A673 (cell line): ENCODE measurements at regions not wholly inside any gene's neighbourhood (a gene's known extent, or its start where the extent isn't known, plus 50 kb on each side); places are given as distances from the start of the nearest gene placed in this dataset.

Experiments used
- BruUV-seq: library from RNA; stranded (reverse); fragments of 400-500 nt; replicated peaks from 2 replicates; lab custom pipeline; 2021; lab: Mats Ljungman, UMichigan
- CTCF ChIA-PET: fragments of 300-600 bp; sonication (Branson Sonifier 250); formaldehyde crosslinking; loops from one replicate; lab custom pipeline; 2022; ENCODE audit warnings: antibody characterized with exemption; lab: Charles Lee
- POLR2A ChIA-PET: fragments of 300-600 bp; sonication (Branson Sonifier 250); formaldehyde crosslinking; loops from one replicate; lab custom pipeline; 2022; ENCODE audit warnings: antibody characterized with exemption; ENCODE audit not compliant: low non-redundant PET; lab: Charles Lee
- DNase-seq: peaks from one replicate; pipeline ENCODE4 v3.0.0-alpha.2; 2015; ENCODE audit warnings: low spot score
- H3K27ac ChIP-seq: fragments of 200-600 bp; sonication (generic); 2 replicates; pipeline ENCODE4 v1.5.1; 2016; ENCODE audit warnings: mixed run types, low read depth, mild to moderate bottlenecking, mixed read lengths, antibody characterized with exemption, low read length; ENCODE audit not compliant: poor library complexity, severe bottlenecking
- H3K27me3 ChIP-seq: fragments of 200-600 bp; sonication (generic); replicated peaks from 2 replicates; pipeline ENCODE4 v1.6.1; 2017; ENCODE audit warnings: mixed run types, low read depth, mild to moderate bottlenecking, mixed read lengths, antibody characterized with exemption, low read length; ENCODE audit not compliant: insufficient read depth, poor library complexity
- H3K36me3 ChIP-seq: fragments of 200-600 bp; sonication (generic); 2 replicates; pipeline ENCODE4 v1.6.1; 2016; ENCODE audit warnings: mixed run types, mild to moderate bottlenecking, mixed read lengths, antibody characterized with exemption, low read length; ENCODE audit not compliant: insufficient read depth, poor library complexity, severe bottlenecking
- H3K4me1 ChIP-seq: fragments of 200-600 bp; sonication (generic); 2 replicates; pipeline ENCODE4 v1.6.1; 2017; ENCODE audit warnings: mixed run types, mild to moderate bottlenecking, mixed read lengths, antibody characterized with exemption, low read length; ENCODE audit not compliant: insufficient read depth, poor library complexity, severe bottlenecking
- H3K4me3 ChIP-seq: fragments of 200-600 bp; sonication (generic); 2 replicates; pipeline ENCODE4 v1.5.1; 2016; ENCODE audit warnings: low read depth, mixed run types, mild to moderate bottlenecking, mixed read lengths, low read length; ENCODE audit not compliant: poor library complexity, severe bottlenecking
- H3K9me3 ChIP-seq: fragments of 200-600 bp; sonication (generic); 2 replicates; pipeline ENCODE4 v1.6.1; 2016; ENCODE audit warnings: mixed run types, low read depth, mild to moderate bottlenecking, mixed read lengths, antibody characterized with exemption, low read length; ENCODE audit not compliant: poor library complexity, severe bottlenecking
- CTCF ChIP-seq: fragments of 300-800, 200-600 bp; sonication (generic); conservative IDR thresholded peaks from 2 replicates; pipeline ENCODE4 v1.5.1; 2017; ENCODE audit warnings: low read depth, mild to moderate bottlenecking, antibody characterized with exemption, low read length, moderate library complexity, mixed read lengths
- EZH2 ChIP-seq: fragments of 200-600 bp; sonication (generic); IDR thresholded peaks from 2 replicates; pipeline ENCODE4 v1.6.1; 2017; ENCODE audit warnings: borderline replicate concordance, low read depth, mild to moderate bottlenecking, mixed read lengths, antibody characterized with exemption, low read length; ENCODE audit not compliant: poor library complexity, severe bottlenecking
- intact Hi-C: fragments of 100-400 bp; cut with micrococcal nuclease; formaldehyde crosslinking; loops from one replicate; pipeline ENCODE4 v1.10.0; 2022; ENCODE audit not compliant: unreplicated experiment

GRCh38 chr17:65332375-65332774 lies 195.2 kb downstream of the RGS9 start:
- no peaks in the 10 kb centered on the region for H3K4me1 ChIP-seq
- DNase-seq, result no peak
- no TSS peak for BruUV-seq
- intact Hi-C loops, result no loop called here
- H3K27me3 ChIP-seq, result no peaks in the 10 kb centered on the region
- no peaks in the 10 kb centered on the region for H3K9me3 ChIP-seq
- no peaks in the 10 kb centered on the region for H3K36me3 ChIP-seq
- no peak for TF ChIP-seq EZH2
- TF ChIP-seq CTCF, result no peak
- H3K4me3 ChIP-seq, result no peak overlapping the region
- POLR2A ChIA-PET, result no interaction called here
- CTCF ChIA-PET, result no interaction called here
- no peak overlapping the region for H3K27ac ChIP-seq

GRCh38 chr17:65328567-65328966 lies 191.4 kb downstream of the RGS9 start:
- TF ChIP-seq EZH2, result no peak
- no peak for TF ChIP-seq CTCF
- BruUV-seq, result no TSS peak
- no peak overlapping the region for H3K27ac ChIP-seq
- no peaks in the 10 kb centered on the region for H3K9me3 ChIP-seq
- H3K36me3 ChIP-seq, result no peaks in the 10 kb centered on the region
- no peak for DNase-seq
- H3K4me3 ChIP-seq, result no peak overlapping the region
- POLR2A ChIA-PET, result interaction anchor here (0.7 kb wide), 1 partner anchor 1249 kb away, joined by 3 read pairs; no protein-coding TSS in a partner anchor
- intact Hi-C loops, result no loop called here
- CTCF ChIA-PET, result no interaction called here
- no peaks in the 10 kb centered on the region for H3K4me1 ChIP-seq
- no peaks in the 10 kb centered on the region for H3K27me3 ChIP-seq

- intact Hi-C loops, result no loop called here
- no peak for DNase-seq
- CTCF ChIA-PET, result no interaction called here
- no TSS peak for BruUV-seq
- TF ChIP-seq CTCF (no peak), EZH2 (no peak)
- no peaks in the 10 kb centered on the region for H3K4me1 ChIP-seq
- H3K36me3 ChIP-seq, result no peaks in the 10 kb centered on the region
- POLR2A ChIA-PET, result interaction anchor here (0.7 kb wide), 1 partner anchor 9 kb away, joined by 3 read pairs; no protein-coding TSS in a partner anchor
- H3K9me3 ChIP-seq, result no peaks in the 10 kb centered on the region
- no peak overlapping the region for H3K4me3 ChIP-seq
- no peak overlapping the region for H3K27ac ChIP-seq
- H3K27me3 ChIP-seq, result no peaks in the 10 kb centered on the region
Measured at GRCh38 chr17:65324611-65325342, 187.6 kb downstream of the RGS9 start.
